HCT116 (cell line): ENCODE measurements at regions not wholly inside any gene's neighbourhood (a gene's known extent, or its start where the extent isn't known, plus 50 kb on each side); places are given as distances from the start of the nearest gene placed in this dataset.

Source experiments
- ATAC-seq: fragments of 200-7000 bp; cut with Tn5 transposase; 2 replicates; pipeline ENCODE4 v1.9.1; 2020; ENCODE audit warnings: mild to moderate bottlenecking, moderate library complexity
- BruUV-seq: library from RNA; stranded (reverse); fragments of 400-500 nt; replicated peaks from 2 replicates; lab custom pipeline; 2021; lab: Mats Ljungman, UMichigan
- CTCF ChIA-PET: fragments of 300-600 bp; sonication (Branson Sonifier 250); formaldehyde crosslinking; loops from one replicate; lab custom pipeline; 2021; ENCODE audit warnings: antibody characterized with exemption; lab: Charles Lee
- POLR2A ChIA-PET: fragments of 300-600, 350-600 bp; sonication (Branson Sonifier 250); formaldehyde crosslinking; loops from one replicate; lab custom pipeline; 2021; ENCODE audit warnings: antibody characterized with exemption; lab: Charles Lee
- RAD21 ChIA-PET, 2 experiments: fragments of 300-600 bp; sonication (Branson Sonifier 250); formaldehyde crosslinking; loops; one replicate each; lab custom pipeline; 2023; ENCODE audit warnings: low total read pairs in 2 of 2; ENCODE audit not compliant: uncharacterized antibody in 2 of 2, unreplicated experiment in 2 of 2, low non-redundant PET in 1 of 2; lab: Charles Lee
- DNase-seq: peaks from one replicate; pipeline ENCODE4 v3.0.0-alpha.2; 2010; ENCODE audit warnings: low read depth, low spot score
- H2AFZ ChIP-seq: fragments of 200-600 bp; shearing (Covaris generic), sonication (generic); 2 replicates; pipeline ENCODE4 v1.6.1; 2017; ENCODE audit warnings: low read depth, mixed run types, mixed read lengths, antibody characterized with exemption, low read length; ENCODE audit not compliant: poor library complexity, severe bottlenecking
- H3K27ac ChIP-seq: 2 replicates; pipeline ENCODE4 v1.5.1; 2012; ENCODE audit warnings: low read depth, low read length
- H3K27me3 ChIP-seq: fragments of 200-600 bp; sonication (generic); 2 replicates; pipeline ENCODE4 v1.6.1; 2016; ENCODE audit warnings: mixed run types, low read length, mixed read lengths; ENCODE audit not compliant: insufficient read depth
- H3K36me3 ChIP-seq, 2 experiments: fragments of 200-500 bp in 1 of 2; fragments of 200-600 bp in 1 of 2; sonication (Bioruptor generic) in 1 of 2; sonication (generic) in 1 of 2; 2 replicates each; pipeline versions ENCODE4 v1.5.1 to v1.6.1; 2014 to 2016; ENCODE audit warnings: low read length in 2 of 2, inconsistent platforms in 1 of 2, mixed read lengths in 1 of 2, mixed run types in 1 of 2; ENCODE audit not compliant: insufficient read depth in 2 of 2, control insufficient read depth in 1 of 2
- H3K4me1 ChIP-seq, 2 experiments: fragments of 200-600 bp in 1 of 2; sonication (generic) in 1 of 2; 2 replicates each; pipeline versions ENCODE4 v1.5.1 to v1.6.1; 2012 to 2017; ENCODE audit warnings: low read length in 2 of 2, inconsistent platforms in 1 of 2, mild to moderate bottlenecking in 1 of 2, mixed read lengths in 1 of 2, mixed run types in 1 of 2, moderate library complexity in 1 of 2; ENCODE audit not compliant: insufficient read depth in 2 of 2, control insufficient read depth in 1 of 2
- H3K4me2 ChIP-seq: fragments of 200-600 bp; sonication (generic); 2 replicates; pipeline ENCODE4 v1.6.1; 2017; ENCODE audit warnings: mixed run types, low read length, mixed read lengths
- H3K4me3 ChIP-seq, 2 experiments: fragments of 200-600 bp in 1 of 2; sonication (generic) in 1 of 2; replicated peaks in 1 of 2; 2 replicates each; pipeline ENCODE4 v1.5.1; 2011 to 2016; ENCODE audit warnings: low read length in 2 of 2, control low read depth in 1 of 2, low read depth in 1 of 2, mild to moderate bottlenecking in 1 of 2, mixed read lengths in 1 of 2, mixed run types in 1 of 2
- H3K79me2 ChIP-seq: fragments of 200-600 bp; sonication (generic); 2 replicates; pipeline ENCODE4 v1.6.1; 2017; ENCODE audit warnings: mild to moderate bottlenecking, mixed run types, low read length, moderate library complexity, mixed read lengths; ENCODE audit not compliant: insufficient read depth
- H3K9ac ChIP-seq: fragments of 200-600 bp; sonication (generic); 2 replicates; pipeline ENCODE4 v1.6.1; 2016; ENCODE audit warnings: low read length, mixed read lengths
- H3K9me2 ChIP-seq: fragments of 200-600 bp; sonication (generic), shearing (Covaris generic); 2 replicates; pipeline ENCODE4 v1.6.1; 2017; ENCODE audit warnings: mixed run types, mild to moderate bottlenecking, moderate library complexity; ENCODE audit not compliant: insufficient read depth
- H3K9me3 ChIP-seq, 2 experiments: fragments of 200-500 bp in 1 of 2; fragments of 200-600 bp in 1 of 2; sonication (Bioruptor generic) in 1 of 2; sonication (generic) in 1 of 2; 2 replicates each; pipeline ENCODE4 v1.6.1; 2014 to 2017; ENCODE audit warnings: low read length in 2 of 2, mixed read lengths in 2 of 2, inconsistent platforms in 1 of 2, low read depth in 1 of 2, mild to moderate bottlenecking in 1 of 2, mixed run types in 1 of 2, moderate library complexity in 1 of 2; ENCODE audit not compliant: control insufficient read depth in 1 of 2, insufficient read depth in 1 of 2
- H4K20me1 ChIP-seq: fragments of 200-600 bp; sonication (generic), shearing (Covaris generic); 2 replicates; pipeline ENCODE4 v1.6.1; 2017; ENCODE audit warnings: mixed run types, mild to moderate bottlenecking, moderate library complexity; ENCODE audit not compliant: insufficient read depth
- CBX3 ChIP-seq: IDR thresholded peaks from 2 replicates; pipeline ENCODE4 v1.6.1; 2012; ENCODE audit warnings: low read depth
- CEBPB ChIP-seq: IDR thresholded peaks from 2 replicates; pipeline ENCODE4 v1.6.1; 2012; ENCODE audit warnings: low read depth
- ELF1 ChIP-seq: IDR thresholded peaks from 2 replicates; pipeline ENCODE4 v1.6.1; 2012; ENCODE audit warnings: low read depth, borderline replicate concordance
- EZH2 ChIP-seq: fragments of 200-600 bp; sonication (generic); IDR thresholded peaks from 2 replicates; pipeline ENCODE4 v1.6.1; 2017; ENCODE audit warnings: antibody characterized with exemption, mixed run types
- SIN3A ChIP-seq: IDR thresholded peaks from 2 replicates; pipeline ENCODE4 v1.6.1; 2012; ENCODE audit warnings: low read depth
- SP1 ChIP-seq: IDR thresholded peaks from 2 replicates; pipeline ENCODE4 v1.6.1; 2012; ENCODE audit warnings: low read depth
- SRF ChIP-seq: IDR thresholded peaks from 2 replicates; pipeline ENCODE4 v1.6.1; 2012; ENCODE audit warnings: low read depth
- TCF7L2 ChIP-seq: IDR thresholded peaks from 2 replicates; pipeline ENCODE4 v1.7.0; 2011; ENCODE audit warnings: borderline replicate concordance, inconsistent platforms; ENCODE audit not compliant: insufficient read depth, insufficient read length; ENCODE audit errors: extremely low read depth
- ZFX ChIP-seq: fragments of 450-650 bp; IDR thresholded peaks from 2 replicates; pipeline ENCODE4 v1.6.1; 2017
- intact Hi-C: fragments of 100-400 bp; cut with micrococcal nuclease; formaldehyde crosslinking; loops from 2 replicates; pipeline ENCODE4 v1.10.0; 2022
- TF ChIP-seq, protein P1 (sequence below): IDR thresholded peaks from 2 replicates; pipeline ENCODE4 v1.6.1; 2012; ENCODE audit warnings: low read depth

DNA sequence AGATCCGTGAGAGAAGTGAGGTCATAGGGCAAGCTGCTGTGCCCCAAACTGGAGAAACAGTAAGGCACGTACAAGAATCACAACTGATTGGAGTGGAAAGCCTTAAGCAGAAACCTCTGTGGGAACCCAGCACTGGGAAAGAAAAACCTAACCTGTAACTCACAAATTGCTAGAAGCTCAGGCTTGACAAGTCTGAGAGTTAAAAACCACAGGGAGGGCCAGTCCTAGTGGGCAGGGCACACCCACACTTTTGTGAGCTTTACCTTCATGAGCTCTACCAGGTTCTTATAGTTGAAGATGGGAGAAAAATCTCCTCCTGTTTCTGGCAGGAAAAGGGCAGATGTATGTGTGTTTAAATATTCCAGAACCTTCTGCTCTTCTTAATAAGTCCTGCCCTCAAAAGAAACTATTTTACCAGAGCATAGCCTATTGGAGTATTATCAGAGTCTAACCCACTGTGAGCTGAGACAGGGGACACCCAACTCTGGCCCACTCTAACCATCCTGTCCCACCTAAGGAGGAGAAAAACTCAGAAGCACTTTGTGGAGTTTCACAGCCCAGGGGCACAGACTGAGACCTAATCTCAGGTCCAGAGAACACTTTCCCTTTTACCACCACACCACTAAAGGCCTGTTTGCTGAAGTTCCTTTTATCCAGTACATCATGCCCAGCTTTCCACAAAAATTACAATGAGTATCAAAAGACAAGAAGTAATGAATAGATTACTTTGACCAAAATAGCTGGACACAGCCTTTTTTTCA, 1265.7 kb upstream of the CHAC2 start:
- no peak for DNase-seq
- TF ChIP-seq TCF7L2 (no peak), EZH2 (no peak), ELF1 (no peak), CEBPB (no peak), ZFX (no peak), SIN3A (no peak), CBX3 (no peak), SP1 (no peak), SRF (no peak)
- TF ChIP-seq, protein P1, sequence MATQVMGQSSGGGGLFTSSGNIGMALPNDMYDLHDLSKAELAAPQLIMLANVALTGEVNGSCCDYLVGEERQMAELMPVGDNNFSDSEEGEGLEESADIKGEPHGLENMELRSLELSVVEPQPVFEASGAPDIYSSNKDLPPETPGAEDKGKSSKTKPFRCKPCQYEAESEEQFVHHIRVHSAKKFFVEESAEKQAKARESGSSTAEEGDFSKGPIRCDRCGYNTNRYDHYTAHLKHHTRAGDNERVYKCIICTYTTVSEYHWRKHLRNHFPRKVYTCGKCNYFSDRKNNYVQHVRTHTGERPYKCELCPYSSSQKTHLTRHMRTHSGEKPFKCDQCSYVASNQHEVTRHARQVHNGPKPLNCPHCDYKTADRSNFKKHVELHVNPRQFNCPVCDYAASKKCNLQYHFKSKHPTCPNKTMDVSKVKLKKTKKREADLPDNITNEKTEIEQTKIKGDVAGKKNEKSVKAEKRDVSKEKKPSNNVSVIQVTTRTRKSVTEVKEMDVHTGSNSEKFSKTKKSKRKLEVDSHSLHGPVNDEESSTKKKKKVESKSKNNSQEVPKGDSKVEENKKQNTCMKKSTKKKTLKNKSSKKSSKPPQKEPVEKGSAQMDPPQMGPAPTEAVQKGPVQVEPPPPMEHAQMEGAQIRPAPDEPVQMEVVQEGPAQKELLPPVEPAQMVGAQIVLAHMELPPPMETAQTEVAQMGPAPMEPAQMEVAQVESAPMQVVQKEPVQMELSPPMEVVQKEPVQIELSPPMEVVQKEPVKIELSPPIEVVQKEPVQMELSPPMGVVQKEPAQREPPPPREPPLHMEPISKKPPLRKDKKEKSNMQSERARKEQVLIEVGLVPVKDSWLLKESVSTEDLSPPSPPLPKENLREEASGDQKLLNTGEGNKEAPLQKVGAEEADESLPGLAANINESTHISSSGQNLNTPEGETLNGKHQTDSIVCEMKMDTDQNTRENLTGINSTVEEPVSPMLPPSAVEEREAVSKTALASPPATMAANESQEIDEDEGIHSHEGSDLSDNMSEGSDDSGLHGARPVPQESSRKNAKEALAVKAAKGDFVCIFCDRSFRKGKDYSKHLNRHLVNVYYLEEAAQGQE = no peak
- Histone ChIP-seq H4K20me1 (no peaks in the 10 kb centered on the region), H3K4me3 (no peak overlapping the region), H3K36me3 (no peaks in the 10 kb centered on the region), H3K27me3 (no peaks in the 10 kb centered on the region), H3K9ac (no peak overlapping the region), H2AFZ (no peak overlapping the region), H3K79me2 (no peaks in the 10 kb centered on the region), H3K9me3 (no peaks in the 10 kb centered on the region), H3K9me2 (no peaks in the 10 kb centered on the region), H3K4me1 (no peaks in the 10 kb centered on the region), H3K4me2 (no peak overlapping the region), H3K27ac (no peak overlapping the region)
- intact Hi-C loops = no loop called here
- ATAC-seq = no peak
- ChIA-PET RAD21 (no interaction called here), POLR2A (no interaction called here), CTCF (no interaction called here)
- BruUV-seq = no TSS peak
